ENCODE measurements at regions not wholly inside any gene's neighbourhood (a gene's known extent, or its start where the extent isn't known, plus 50 kb on each side); places are given as distances from the start of the nearest gene placed in this dataset.

DNA sequence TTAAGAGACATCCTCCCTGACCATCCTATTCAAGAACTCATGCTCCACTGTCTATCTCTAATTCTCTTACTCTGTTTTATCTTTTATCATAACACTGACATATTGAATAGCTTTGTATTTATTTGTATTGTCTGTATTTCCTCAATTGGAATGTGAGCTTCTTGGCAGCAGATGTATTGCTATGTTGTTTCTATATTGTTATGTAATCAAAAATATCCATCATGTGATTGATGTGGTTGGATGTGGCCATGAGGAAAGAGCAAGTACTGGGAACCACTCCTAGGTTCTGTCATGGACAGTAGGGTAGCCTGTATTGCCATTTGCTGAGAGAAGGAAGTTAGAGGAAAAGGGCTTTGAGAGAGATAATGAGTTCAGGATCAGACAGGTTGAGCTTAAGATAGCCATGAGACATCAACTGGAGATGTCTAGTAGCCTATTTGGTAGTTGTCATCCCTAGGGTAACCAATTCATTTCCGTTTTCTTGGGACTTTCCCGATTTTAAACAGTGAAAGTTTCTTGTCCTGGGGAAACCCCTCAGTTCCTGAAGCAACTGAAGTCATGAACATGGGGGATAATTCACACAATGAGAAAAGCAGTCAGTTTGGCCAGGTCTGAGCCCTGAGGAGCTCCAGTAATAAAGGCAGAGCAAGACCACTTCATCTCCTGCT lies 404.5 kb downstream of the INSC start:
- H3K4me1 ChIP-seq (ENCODE audit: insufficient read depth, low read length) = no peaks in the 10 kb centered on the region
- no peaks in the 10 kb centered on the region for H3K27me3 ChIP-seq (ENCODE audit: insufficient read depth, low read length, poor library complexity)
- no peak for ATAC-seq (ENCODE audit: insufficient read depth, low read depth)
- no peaks in the 10 kb centered on the region for H3K79me2 ChIP-seq (ENCODE audit: insufficient read depth, low read length)
- no peak overlapping the region for H3K4me2 ChIP-seq (ENCODE audit: insufficient read depth, low read length)
- no peak overlapping the region for H2AFZ ChIP-seq (ENCODE audit: low read depth, low read length)
- no peak for DNase-seq
- TF ChIP-seq, protein P1, sequence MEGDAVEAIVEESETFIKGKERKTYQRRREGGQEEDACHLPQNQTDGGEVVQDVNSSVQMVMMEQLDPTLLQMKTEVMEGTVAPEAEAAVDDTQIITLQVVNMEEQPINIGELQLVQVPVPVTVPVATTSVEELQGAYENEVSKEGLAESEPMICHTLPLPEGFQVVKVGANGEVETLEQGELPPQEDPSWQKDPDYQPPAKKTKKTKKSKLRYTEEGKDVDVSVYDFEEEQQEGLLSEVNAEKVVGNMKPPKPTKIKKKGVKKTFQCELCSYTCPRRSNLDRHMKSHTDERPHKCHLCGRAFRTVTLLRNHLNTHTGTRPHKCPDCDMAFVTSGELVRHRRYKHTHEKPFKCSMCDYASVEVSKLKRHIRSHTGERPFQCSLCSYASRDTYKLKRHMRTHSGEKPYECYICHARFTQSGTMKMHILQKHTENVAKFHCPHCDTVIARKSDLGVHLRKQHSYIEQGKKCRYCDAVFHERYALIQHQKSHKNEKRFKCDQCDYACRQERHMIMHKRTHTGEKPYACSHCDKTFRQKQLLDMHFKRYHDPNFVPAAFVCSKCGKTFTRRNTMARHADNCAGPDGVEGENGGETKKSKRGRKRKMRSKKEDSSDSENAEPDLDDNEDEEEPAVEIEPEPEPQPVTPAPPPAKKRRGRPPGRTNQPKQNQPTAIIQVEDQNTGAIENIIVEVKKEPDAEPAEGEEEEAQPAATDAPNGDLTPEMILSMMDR (IDR thresholded peaks at IDR 0.05; ENCODE audit: borderline replicate concordance, extremely low read depth, low read length, poor library complexity, severe bottlenecking) = no peak
- TF ChIP-seq EZH2 (IDR thresholded peaks at IDR 0.05; ENCODE audit: borderline replicate concordance, low read depth, low read length, severe bottlenecking) = no peak
- H3K36me3 ChIP-seq (ENCODE audit: insufficient read depth, low read length) = no peaks in the 10 kb centered on the region
- peaks cover 2% of the 10 kb centered on the region for H3K9me3 ChIP-seq (ENCODE audit: insufficient read depth, low read length, severe bottlenecking)
- no peak overlapping the region for H3K27ac ChIP-seq (ENCODE audit: low read length)
- H3K9ac ChIP-seq (ENCODE audit: low read depth, low read length) = no peak overlapping the region
- no peaks in the 10 kb centered on the region for H4K20me1 ChIP-seq (ENCODE audit: insufficient read depth, low read length)
- H3K4me3 ChIP-seq (ENCODE audit: low read depth in 1 of 2, low read length in 2 of 2) = no peak overlapping the region

DNA sequence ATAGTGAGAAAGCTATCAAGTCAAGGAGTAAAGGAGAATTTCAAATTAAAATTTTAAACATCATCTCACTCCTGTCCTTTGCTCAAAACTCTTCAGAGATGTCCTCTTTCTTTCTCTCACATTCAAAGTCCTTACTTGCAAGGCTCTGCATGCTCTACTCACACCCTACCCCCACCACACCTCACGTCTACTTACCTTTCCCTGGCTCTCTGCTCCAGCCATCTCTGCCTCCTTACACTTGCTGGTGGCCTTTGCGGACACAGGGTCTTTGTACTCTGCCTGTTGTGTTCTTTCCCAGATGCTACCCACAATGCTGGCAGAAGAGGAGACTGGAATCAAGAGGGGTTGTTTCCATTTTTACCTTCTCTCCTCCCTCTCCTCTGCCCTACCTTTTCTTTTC lies 405.2 kb downstream of the INSC start:
- no peak overlapping the region for H3K9ac ChIP-seq (ENCODE audit: low read depth, low read length)
- H3K27me3 ChIP-seq (ENCODE audit: insufficient read depth, low read length, poor library complexity) = no peaks in the 10 kb centered on the region
- no peak overlapping the region for H3K4me3 ChIP-seq (ENCODE audit: low read depth in 1 of 2, low read length in 2 of 2)
- DNase-seq = no peak
- H4K20me1 ChIP-seq (ENCODE audit: insufficient read depth, low read length) = no peaks in the 10 kb centered on the region
- ATAC-seq (ENCODE audit: insufficient read depth, low read depth) = no peak
- H3K4me2 ChIP-seq (ENCODE audit: insufficient read depth, low read length) = no peak overlapping the region
- H3K9me3 ChIP-seq (ENCODE audit: insufficient read depth, low read length, severe bottlenecking) = no peaks in the 10 kb centered on the region
- no peaks in the 10 kb centered on the region for H3K79me2 ChIP-seq (ENCODE audit: insufficient read depth, low read length)
- TF ChIP-seq EZH2 (IDR thresholded peaks at IDR 0.05; ENCODE audit: borderline replicate concordance, low read depth, low read length, severe bottlenecking) = no peak
- TF ChIP-seq, protein P1 (IDR thresholded peaks at IDR 0.05; ENCODE audit: borderline replicate concordance, extremely low read depth, low read length, poor library complexity, severe bottlenecking) = no peak
- H2AFZ ChIP-seq (ENCODE audit: low read depth, low read length) = no peak overlapping the region
- no peaks in the 10 kb centered on the region for H3K36me3 ChIP-seq (ENCODE audit: insufficient read depth, low read length)
- no peaks in the 10 kb centered on the region for H3K4me1 ChIP-seq (ENCODE audit: insufficient read depth, low read length)
- no peak overlapping the region for H3K27ac ChIP-seq (ENCODE audit: low read length)

DNA sequence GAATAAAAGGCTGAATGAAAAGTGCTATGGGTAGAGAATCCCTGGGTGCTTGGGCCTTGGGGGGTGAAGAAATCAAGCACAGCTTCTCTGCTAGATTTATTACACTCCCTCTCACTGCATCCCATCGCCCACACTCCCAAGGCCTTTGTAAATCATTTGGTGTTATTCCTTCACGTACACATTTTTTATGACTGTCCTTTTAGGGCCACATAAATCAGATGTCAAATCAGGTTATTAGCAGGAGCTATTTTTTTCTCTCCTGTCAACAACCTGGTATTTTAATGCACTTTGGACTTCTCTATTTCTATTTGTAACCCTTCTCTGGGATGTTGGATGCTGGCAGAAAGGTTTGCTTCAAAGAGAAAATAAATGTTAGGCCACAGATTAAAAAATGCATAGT lies 408.8 kb downstream of the INSC start:
- Histone ChIP-seq H2AFZ (ENCODE audit: low read depth, low read length) (no peak overlapping the region), H3K79me2 (ENCODE audit: insufficient read depth, low read length) (no peaks in the 10 kb centered on the region), H3K4me1 (ENCODE audit: insufficient read depth, low read length) (no peaks in the 10 kb centered on the region), H3K9ac (ENCODE audit: low read depth, low read length) (no peak overlapping the region), H4K20me1 (ENCODE audit: insufficient read depth, low read length) (no peaks in the 10 kb centered on the region), H3K36me3 (ENCODE audit: insufficient read depth, low read length) (no peaks in the 10 kb centered on the region), H3K4me3 (ENCODE audit: low read depth in 1 of 2, low read length in 2 of 2) (no peak overlapping the region), H3K4me2 (ENCODE audit: insufficient read depth, low read length) (no peak overlapping the region), H3K27me3 (ENCODE audit: insufficient read depth, low read length, poor library complexity) (no peaks in the 10 kb centered on the region), H3K27ac (ENCODE audit: low read length) (no peak overlapping the region), H3K9me3 (ENCODE audit: insufficient read depth, low read length, severe bottlenecking) (no peaks in the 10 kb centered on the region)
- TF ChIP-seq EZH2 (IDR thresholded peaks at IDR 0.05; ENCODE audit: borderline replicate concordance, low read depth, low read length, severe bottlenecking) = no peak
- TF ChIP-seq, protein P1 (IDR thresholded peaks at IDR 0.05; ENCODE audit: borderline replicate concordance, extremely low read depth, low read length, poor library complexity, severe bottlenecking) = no peak
- DNase-seq (no peak), ATAC-seq (ENCODE audit: insufficient read depth, low read depth) (no peak)
